Natural killer cell (primary cell): ENCODE measurements at regions not wholly inside any gene's neighbourhood (a gene's known extent, or its start where the extent isn't known, plus 50 kb on each side); places are given as distances from the start of the nearest gene placed in this dataset.

ENCODE experiments used
- ATAC-seq, 3 donors: fragments of 150-1000 bp in 2 of 3; fragments of 200-7000 bp in 1 of 3; cut with Tn5 transposase; 1 replicate in 1 of 3; 2 replicates in 2 of 3; pipeline ENCODE4 v1.10.0; 2021; ENCODE audit warnings: mild to moderate bottlenecking in 2 of 3, moderate library complexity in 2 of 3
- DNase-seq, 2 donors: peaks; one replicate each; pipeline versions ENCODE4 v3.0.0 to v3.0.0-alpha.2; 2013 to 2021; ENCODE audit warnings: mixed read lengths in 1 of 2
- H3K27ac ChIP-seq: one replicate; pipeline ENCODE4 v1.5.1; 2013; ENCODE audit warnings: mild to moderate bottlenecking, low read length
- H3K27me3 ChIP-seq: one replicate; pipeline ENCODE4 v1.6.1; 2013; ENCODE audit warnings: low read length; ENCODE audit not compliant: control insufficient read depth, insufficient read depth
- H3K36me3 ChIP-seq: one replicate; pipeline ENCODE4 v1.6.1; 2013; ENCODE audit warnings: low read length; ENCODE audit not compliant: control insufficient read depth, insufficient read depth
- H3K4me1 ChIP-seq: one replicate; pipeline ENCODE4 v1.6.1; 2013; ENCODE audit warnings: low read length; ENCODE audit not compliant: control insufficient read depth, insufficient read depth
- H3K4me3 ChIP-seq: one replicate; pipeline ENCODE4 v1.5.1; 2013; ENCODE audit warnings: low read length
- H3K9me3 ChIP-seq: one replicate; pipeline ENCODE4 v1.6.1; 2013; ENCODE audit warnings: low read length; ENCODE audit not compliant: control insufficient read depth, insufficient read depth
- H3K27ac Mint-ChIP-seq, 2 donors: one replicate each; pipeline ENCODE4 v1.8.0; 2022; ENCODE audit warnings: mild to moderate bottlenecking in 2 of 2, mixed read lengths in 2 of 2, moderate library complexity in 1 of 2
- H3K27me3 Mint-ChIP-seq, 2 donors: one replicate each; pipeline ENCODE4 v1.8.0; 2022; ENCODE audit warnings: low read depth in 2 of 2, mixed read lengths in 2 of 2
- H3K36me3 Mint-ChIP-seq: one replicate; pipeline ENCODE4 v1.8.0; 2022; ENCODE audit warnings: mixed read lengths
- H3K4me1 Mint-ChIP-seq, 2 donors: one replicate each; pipeline ENCODE4 v1.8.0; 2022; ENCODE audit warnings: mixed read lengths in 2 of 2
- H3K4me3 Mint-ChIP-seq: one replicate; pipeline ENCODE4 v1.8.0; 2022; ENCODE audit warnings: mild to moderate bottlenecking, moderate library complexity, mixed read lengths
- H3K9me3 Mint-ChIP-seq, 2 donors: one replicate each; pipeline ENCODE4 v1.8.0; 2022; ENCODE audit warnings: mixed read lengths in 2 of 2
- CTCF ChIP-seq: fragments of 200-600 bp; IDR thresholded peaks from one replicate; pipeline ENCODE4 v1.8.0; 2022; ENCODE audit warnings: antibody characterized with exemption
- WGBS: methylation state at CpG from one replicate; pipeline ENCODE4 v1.1.7; 2013; ENCODE audit warnings: missing lambda C conversion rate; ENCODE audit not compliant: insufficient coverage; 5-methylcytosine and 5-hydroxymethylcytosine counted together
- intact Hi-C: fragments of 100-400 bp; cut with micrococcal nuclease; formaldehyde crosslinking; loops from one replicate; pipeline ENCODE4 v1.14.2; 2022

GRCh38 chrY:15540516-15540915 lies 1016.2 kb downstream of the NLGN4Y start:
- H3K27me3 ChIP-seq, result no peaks in the 10 kb centered on the region
- H3K4me3 Mint-ChIP-seq, result no peak overlapping the region
- H3K4me3 ChIP-seq, result no peak overlapping the region
- no peaks in the 10 kb centered on the region for H3K9me3 ChIP-seq
- H3K4me1 ChIP-seq, result no peaks in the 10 kb centered on the region
- H3K36me3 Mint-ChIP-seq, result no peaks in the 10 kb centered on the region
- peaks cover 0 to 5% of the 10 kb centered on the region in 2 donors for H3K4me1 Mint-ChIP-seq
- no peak for TF ChIP-seq CTCF
- DNase-seq (no peak), ATAC-seq (no peak)
- intact Hi-C loops, result no loop called here
- no peak overlapping the region for H3K27ac Mint-ChIP-seq
- no peaks in the 10 kb centered on the region for H3K27me3 Mint-ChIP-seq
- H3K27ac ChIP-seq, result no peak overlapping the region
- H3K36me3 ChIP-seq, result no peaks in the 10 kb centered on the region
- peaks cover 0 to 3% of the 10 kb centered on the region in 2 donors for H3K9me3 Mint-ChIP-seq

GRCh38 chrY:15546177-15546754 lies 1021.9 kb downstream of the NLGN4Y start:
- intact Hi-C loops, result no loop called here
- no peaks in the 10 kb centered on the region for H3K36me3 Mint-ChIP-seq

GRCh38 chrY:15552074-15552473 lies 1027.7 kb downstream of the NLGN4Y start:
- intact Hi-C loops, result no loop called here
- 83% methylated on average over 2 of the region's 2 CpGs for WGBS
- ATAC-seq (no peak), DNase-seq (no peak)
- H3K4me3 Mint-ChIP-seq, result no peak overlapping the region
- no peak overlapping the region for H3K27ac Mint-ChIP-seq
- H3K27me3 Mint-ChIP-seq, result no peaks in the 10 kb centered on the region
- no peaks in the 10 kb centered on the region for H3K9me3 ChIP-seq
- TF ChIP-seq CTCF, result no peak
- no peaks in the 10 kb centered on the region for H3K36me3 Mint-ChIP-seq
- H3K4me1 ChIP-seq, result no peaks in the 10 kb centered on the region
- H3K9me3 Mint-ChIP-seq, result peaks cover 0 to 7% of the 10 kb centered on the region in 2 donors
- no peaks in the 10 kb centered on the region for H3K4me1 Mint-ChIP-seq
- H3K27me3 ChIP-seq, result no peaks in the 10 kb centered on the region
- H3K27ac ChIP-seq, result no peak overlapping the region
- H3K36me3 ChIP-seq, result no peaks in the 10 kb centered on the region
- no peak overlapping the region for H3K4me3 ChIP-seq

More at GRCh38 chrY:15546177-15546754, 1021.9 kb downstream of the NLGN4Y start:
- WGBS, result 88% methylated on average over 1 of the region's 1 CpG
- no peak overlapping the region for H3K27ac ChIP-seq
- no peaks in the 10 kb centered on the region for H3K9me3 ChIP-seq
- no peak overlapping the region for H3K4me3 Mint-ChIP-seq
- peaks cover 0 to 5% of the 10 kb centered on the region in 2 donors for H3K9me3 Mint-ChIP-seq
- H3K4me3 ChIP-seq, result no peak overlapping the region
- H3K27ac Mint-ChIP-seq, result no peak overlapping the region
- H3K4me1 Mint-ChIP-seq, result no peaks in the 10 kb centered on the region
- DNase-seq (no peak), ATAC-seq (no peak)
- H3K36me3 ChIP-seq, result no peaks in the 10 kb centered on the region
- no peaks in the 10 kb centered on the region for H3K4me1 ChIP-seq
- no peaks in the 10 kb centered on the region for H3K27me3 Mint-ChIP-seq
- no peak for TF ChIP-seq CTCF
- no peaks in the 10 kb centered on the region for H3K27me3 ChIP-seq

GRCh38 chrY:15554991-15555390 lies 1030.7 kb downstream of the NLGN4Y start:
- intact Hi-C loops, result no loop called here
- 100% methylated on average over 1 of the region's 1 CpG for WGBS
- Mint-ChIP-seq H3K36me3 (no peaks in the 10 kb centered on the region), H3K4me3 (no peak overlapping the region), H3K27me3 (no peaks in the 10 kb centered on the region), H3K4me1 (no peaks in the 10 kb centered on the region), H3K9me3 (peaks cover 0 to 7% of the 10 kb centered on the region in 2 donors), H3K27ac (no peak overlapping the region)
- ATAC-seq (no peak), DNase-seq (no peak)
- Histone ChIP-seq H3K27me3 (no peaks in the 10 kb centered on the region), H3K4me1 (no peaks in the 10 kb centered on the region), H3K4me3 (no peak overlapping the region), H3K9me3 (no peaks in the 10 kb centered on the region), H3K27ac (no peak overlapping the region), H3K36me3 (no peaks in the 10 kb centered on the region)
- no peak for TF ChIP-seq CTCF
